ENCODE measurements at regions not wholly inside any gene's neighbourhood (a gene's known extent, or its start where the extent isn't known, plus 50 kb on each side); places are given as distances from the start of the nearest gene placed in this dataset.
"Not testable (repeated sequence)": the region's sequence is repeated elsewhere in the genome, so short reads cannot be mapped to it uniquely, and the experiment has no call there.

DNA sequence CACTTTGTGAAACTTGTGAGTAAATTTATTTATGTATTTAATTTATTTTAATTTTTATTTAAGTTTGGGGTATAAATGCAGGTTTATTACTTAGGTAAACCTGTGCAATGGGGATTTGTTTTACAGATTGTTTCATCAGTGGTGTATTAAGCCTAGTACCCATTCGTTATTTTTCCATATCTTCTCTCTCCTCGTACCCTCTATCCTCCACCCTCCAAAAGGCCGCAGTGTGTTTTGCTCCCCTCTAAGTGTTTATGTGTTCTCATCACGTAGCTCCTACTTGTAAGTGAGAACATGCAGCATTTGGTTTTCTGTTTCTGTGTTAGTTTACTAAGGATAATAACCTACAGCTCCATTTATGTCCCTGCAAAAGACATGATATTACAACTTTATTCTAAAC is 145.4 kb upstream of the SMIM30 start (continued):
- no peak for TF ChIP-seq ERG (CRISPR knock-in tag; IDR thresholded peaks at IDR 0.05)
- no peak for TF ChIP-seq ZNF416 (CRISPR knock-in tag; IDR thresholded peaks at IDR 0.05)
- TF ChIP-seq MAX (CRISPR knock-in tag; IDR thresholded peaks at IDR 0.05), result no peak
- TF ChIP-seq GABPB1 (CRISPR knock-in tag; IDR thresholded peaks at IDR 0.05), result no peak

GRCh38 chr7:113263215-113263742 is 144.9 kb upstream of the SMIM30 start:
- CTCF ChIA-PET; DNase-seq (ENCODE audit: low spot score); ATAC-seq; POLR2A ChIA-PET; H3K27me3 Mint-ChIP-seq (ENCODE audit: low read depth): not testable (repeated sequence)
- peak overlapping the region; percentile 73 for H3K4me3 Mint-ChIP-seq
- H3K9me3 Mint-ChIP-seq, result peaks cover 13% of the 10 kb centered on the region
- H3K4me1 Mint-ChIP-seq, result peaks cover 14% of the 10 kb centered on the region
- peak overlapping the region; percentile 86 for H3K27ac Mint-ChIP-seq
- peaks cover 10% of the 10 kb centered on the region for H3K36me3 Mint-ChIP-seq

GRCh38 chr7:113256883-113257531 is 138.7 kb upstream of the SMIM30 start:
- ChIA-PET POLR2A (no interaction called here), CTCF (no interaction called here)
- DNase-seq (ENCODE audit: low spot score) (no peak), ATAC-seq (no peak)
- no peaks in the 10 kb centered on the region; the same call in 1 of the 2 replicates for H3K27me3 Mint-ChIP-seq (ENCODE audit: low read depth)
- H3K4me3 Mint-ChIP-seq, result no peak overlapping the region
- TF ChIP-seq GRHL2 (CRISPR knock-in tag; IDR thresholded peaks at IDR 0.05; ENCODE audit: insufficient replicate concordance, severe bottlenecking) (no peak), RELA (CRISPR knock-in tag; IDR thresholded peaks at IDR 0.05; ENCODE audit: borderline replicate concordance) (no peak), ZNF263 (CRISPR knock-in tag; IDR thresholded peaks at IDR 0.05; ENCODE audit: low read depth) (no peak), MYBL2 (CRISPR knock-in tag; IDR thresholded peaks at IDR 0.05) (no peak), KAT7 (CRISPR knock-in tag; IDR thresholded peaks at IDR 0.05; ENCODE audit: borderline replicate concordance) (no peak), ELF4 (CRISPR knock-in tag; IDR thresholded peaks at IDR 0.05; ENCODE audit: low read depth) (no peak)
- no peaks in the 10 kb centered on the region for H3K4me1 Mint-ChIP-seq
- H3K27ac Mint-ChIP-seq, result no peak overlapping the region
- no peaks in the 10 kb centered on the region for H3K36me3 Mint-ChIP-seq
- peaks cover 9% of the 10 kb centered on the region for H3K9me3 Mint-ChIP-seq

DNA sequence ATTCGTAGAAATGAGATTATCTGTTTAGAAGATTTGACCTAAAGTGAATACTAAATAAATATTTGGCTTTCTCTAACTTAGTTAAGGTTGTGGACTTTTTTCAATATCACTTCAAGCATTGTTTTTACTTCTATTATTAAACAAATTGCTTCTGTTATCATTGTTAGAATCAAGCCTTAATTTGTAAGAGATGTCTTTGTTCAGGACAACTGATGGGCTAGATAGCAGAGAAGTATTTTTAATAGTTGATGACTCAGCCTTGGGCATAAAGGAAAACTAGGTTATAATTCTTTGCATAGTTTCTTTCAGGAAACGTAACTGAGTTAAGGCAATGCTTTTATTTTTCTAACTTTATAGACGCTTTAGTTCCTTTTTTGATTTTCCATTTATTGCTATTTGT is 128.8 kb upstream of the SMIM30 start:
- Mint-ChIP-seq H3K9me3 (no peaks in the 10 kb centered on the region), H3K36me3 (no peaks in the 10 kb centered on the region), H3K27ac (no peak overlapping the region), H3K27me3 (ENCODE audit: low read depth) (no peaks in the 10 kb centered on the region), H3K4me1 (no peaks in the 10 kb centered on the region), H3K4me3 (no peak overlapping the region)
- ChIA-PET POLR2A (no interaction called here), CTCF (no interaction called here)
- TF ChIP-seq MAX (CRISPR knock-in tag; IDR thresholded peaks at IDR 0.05) (no peak), OVOL2 (CRISPR knock-in tag; IDR thresholded peaks at IDR 0.05; ENCODE audit: borderline replicate concordance) (no peak)
- ATAC-seq (no peak), DNase-seq (ENCODE audit: low spot score) (no peak)

GRCh38 chr7:113246738-113247137 is 128.4 kb upstream of the SMIM30 start:
- Mint-ChIP-seq H3K4me1 (no peaks in the 10 kb centered on the region), H3K27ac (no peak overlapping the region), H3K36me3 (no peaks in the 10 kb centered on the region), H3K4me3 (no peak overlapping the region), H3K9me3 (no peaks in the 10 kb centered on the region), H3K27me3 (ENCODE audit: low read depth) (no peaks in the 10 kb centered on the region)
- no peak for ATAC-seq
- ChIA-PET POLR2A (no interaction called here), CTCF (no interaction called here)
- DNase-seq (ENCODE audit: low spot score), result no peak
- TF ChIP-seq, protein P1, sequence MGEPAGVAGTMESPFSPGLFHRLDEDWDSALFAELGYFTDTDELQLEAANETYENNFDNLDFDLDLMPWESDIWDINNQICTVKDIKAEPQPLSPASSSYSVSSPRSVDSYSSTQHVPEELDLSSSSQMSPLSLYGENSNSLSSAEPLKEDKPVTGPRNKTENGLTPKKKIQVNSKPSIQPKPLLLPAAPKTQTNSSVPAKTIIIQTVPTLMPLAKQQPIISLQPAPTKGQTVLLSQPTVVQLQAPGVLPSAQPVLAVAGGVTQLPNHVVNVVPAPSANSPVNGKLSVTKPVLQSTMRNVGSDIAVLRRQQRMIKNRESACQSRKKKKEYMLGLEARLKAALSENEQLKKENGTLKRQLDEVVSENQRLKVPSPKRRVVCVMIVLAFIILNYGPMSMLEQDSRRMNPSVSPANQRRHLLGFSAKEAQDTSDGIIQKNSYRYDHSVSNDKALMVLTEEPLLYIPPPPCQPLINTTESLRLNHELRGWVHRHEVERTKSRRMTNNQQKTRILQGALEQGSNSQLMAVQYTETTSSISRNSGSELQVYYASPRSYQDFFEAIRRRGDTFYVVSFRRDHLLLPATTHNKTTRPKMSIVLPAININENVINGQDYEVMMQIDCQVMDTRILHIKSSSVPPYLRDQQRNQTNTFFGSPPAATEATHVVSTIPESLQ (CRISPR knock-in tag; IDR thresholded peaks at IDR 0.05), result no peak
- TF ChIP-seq IRF2 (CRISPR knock-in tag; IDR thresholded peaks at IDR 0.05; ENCODE audit: borderline replicate concordance, low read depth), result no peak
- no peak for TF ChIP-seq FOXJ3 (CRISPR knock-in tag; IDR thresholded peaks at IDR 0.05; ENCODE audit: borderline replicate concordance)
- TF ChIP-seq ATF3 (CRISPR knock-in tag; conservative IDR thresholded peaks at IDR 0.05), result no peak
- TF ChIP-seq, protein P2, sequence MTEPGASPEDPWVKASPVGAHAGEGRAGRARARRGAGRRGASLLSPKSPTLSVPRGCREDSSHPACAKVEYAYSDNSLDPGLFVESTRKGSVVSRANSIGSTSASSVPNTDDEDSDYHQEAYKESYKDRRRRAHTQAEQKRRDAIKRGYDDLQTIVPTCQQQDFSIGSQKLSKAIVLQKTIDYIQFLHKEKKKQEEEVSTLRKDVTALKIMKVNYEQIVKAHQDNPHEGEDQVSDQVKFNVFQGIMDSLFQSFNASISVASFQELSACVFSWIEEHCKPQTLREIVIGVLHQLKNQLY (CRISPR knock-in tag; IDR thresholded peaks at IDR 0.05), result no peak
- no peak for TF ChIP-seq FOXP4 (CRISPR knock-in tag; IDR thresholded peaks at IDR 0.05)
- TF ChIP-seq, protein P3, sequence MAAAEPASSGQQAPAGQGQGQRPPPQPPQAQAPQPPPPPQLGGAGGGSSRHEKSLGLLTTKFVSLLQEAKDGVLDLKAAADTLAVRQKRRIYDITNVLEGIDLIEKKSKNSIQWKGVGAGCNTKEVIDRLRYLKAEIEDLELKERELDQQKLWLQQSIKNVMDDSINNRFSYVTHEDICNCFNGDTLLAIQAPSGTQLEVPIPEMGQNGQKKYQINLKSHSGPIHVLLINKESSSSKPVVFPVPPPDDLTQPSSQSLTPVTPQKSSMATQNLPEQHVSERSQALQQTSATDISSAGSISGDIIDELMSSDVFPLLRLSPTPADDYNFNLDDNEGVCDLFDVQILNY (CRISPR knock-in tag; IDR thresholded peaks at IDR 0.05), result no peak
- no peak for TF ChIP-seq TP53 (CRISPR knock-in tag; IDR thresholded peaks at IDR 0.05)
- TF ChIP-seq ZNF416 (CRISPR knock-in tag; IDR thresholded peaks at IDR 0.05), result no peak

All from WTC11 (cell line).